ENCODE measurements at regions not wholly inside any gene's neighbourhood (a gene's known extent, or its start where the extent isn't known, plus 50 kb on each side); places are given as distances from the start of the nearest gene placed in this dataset.

- TF ChIP-seq CTCF (IDR thresholded peaks at IDR 0.05; ENCODE audit: insufficient read depth, low read depth, low read length): no peak
- no peak for TF ChIP-seq EZH2 (IDR thresholded peaks at IDR 0.05; ENCODE audit: insufficient read depth, low read length)
These were observed 918.1 kb upstream of the POT1 start for GRCh38 chr7:125847692-125848091.

All from astrocyte (in vitro differentiated cells and primary cell).